Endothelial cell of umbilical vein (primary cell): ENCODE measurements at regions not wholly inside any gene's neighbourhood (a gene's known extent, or its start where the extent isn't known, plus 50 kb on each side); places are given as distances from the start of the nearest gene placed in this dataset.

Experiments
- BruUV-seq: library from RNA; stranded (reverse); fragments of 400-500 nt; replicated peaks from 2 replicates; lab custom pipeline; 2021; lab: Mats Ljungman, UMichigan
- CTCF ChIA-PET: fragments of 300-600, 350-600 bp; sonication (Branson Sonifier 250); formaldehyde crosslinking; loops from one replicate; lab custom pipeline; 2021; ENCODE audit warnings: antibody characterized with exemption, inconsistent platforms; lab: Charles Lee
- POLR2A ChIA-PET: fragments of 300-600, 350-600 bp; sonication (Branson Sonifier 250); formaldehyde crosslinking; loops from one replicate; lab custom pipeline; 2021; ENCODE audit warnings: antibody characterized with exemption, inconsistent platforms; lab: Charles Lee
- DNase-seq: peaks from one replicate; pipeline ENCODE4 v3.0.0-alpha.2; 2011; ENCODE audit warnings: low read depth, low spot score
- FAIRE-seq: peaks from 2 replicates; lab custom pipeline; 2011; peaks lifted over from hg19 to GRCh38; lab: Jason Lieb, UNC
- H2AFZ ChIP-seq: 2 replicates; pipeline ENCODE4 v1.6.0; 2012; ENCODE audit warnings: low read depth, low read length, control low read depth, inconsistent platforms
- H3K27ac ChIP-seq: 2 replicates; pipeline ENCODE4 v1.5.1; 2011; ENCODE audit warnings: low read depth, mild to moderate bottlenecking, control low read depth, low read length, moderate library complexity; ENCODE audit not compliant: insufficient read depth
- H3K27me3 ChIP-seq, 2 experiments: 2 replicates each; pipeline versions ENCODE4 v1.6.0 to v1.6.1; 2011; ENCODE audit warnings: low read length in 2 of 2, mixed read lengths in 1 of 2; ENCODE audit not compliant: control insufficient read depth in 2 of 2, insufficient read depth in 2 of 2
- H3K36me3 ChIP-seq, 2 experiments: 2 replicates in 1 of 2; 3 replicates in 1 of 2; pipeline ENCODE4 v1.5.1; 2011; ENCODE audit warnings: low read length in 2 of 2, mild to moderate bottlenecking in 1 of 2, moderate library complexity in 1 of 2; ENCODE audit not compliant: control insufficient read depth in 2 of 2, insufficient read depth in 2 of 2; ENCODE audit errors: extremely low read depth in 1 of 2
- H3K4me1 ChIP-seq: 3 replicates; pipeline ENCODE4 v1.5.1; 2011; ENCODE audit warnings: mild to moderate bottlenecking, low read length; ENCODE audit not compliant: control insufficient read depth, insufficient read depth; ENCODE audit errors: extremely low read depth
- H3K4me2 ChIP-seq: 2 replicates; pipeline ENCODE4 v1.6.1; 2011; ENCODE audit warnings: low read length, control low read depth, mixed read lengths; ENCODE audit not compliant: insufficient read depth
- H3K4me3 ChIP-seq, 3 experiments: fragments of 200-600 bp in 1 of 3; sonication (generic), shearing (Covaris generic) in 1 of 3; replicated peaks in 1 of 3; 2 replicates each; pipeline ENCODE4 v1.5.1; 2011 to 2016; ENCODE audit warnings: control low read depth in 3 of 3, low read length in 3 of 3, mild to moderate bottlenecking in 2 of 3, inconsistent platforms in 1 of 3, low read depth in 1 of 3, moderate library complexity in 1 of 3; ENCODE audit not compliant: insufficient read depth in 1 of 3
- H3K79me2 ChIP-seq: 2 replicates; pipeline ENCODE4 v1.6.0; 2012; ENCODE audit warnings: low read length, inconsistent platforms; ENCODE audit not compliant: control insufficient read depth, insufficient read depth
- H3K9ac ChIP-seq: replicated peaks from 2 replicates; pipeline ENCODE3; 2011; ENCODE audit warnings: low read length, control low read depth; ENCODE audit not compliant: insufficient read depth; ENCODE audit errors: extremely low read depth
- H3K9me1 ChIP-seq: replicated peaks from 3 replicates; pipeline ENCODE4 v1.6.0; 2011; ENCODE audit warnings: mild to moderate bottlenecking, low read length; ENCODE audit not compliant: control insufficient read depth, insufficient read depth; ENCODE audit errors: extremely low read depth
- H3K9me3 ChIP-seq: replicated peaks from 2 replicates; pipeline ENCODE4 v1.5.1; 2012; ENCODE audit warnings: low read length, inconsistent platforms; ENCODE audit not compliant: control insufficient read depth, insufficient read depth
- H4K20me1 ChIP-seq: replicated peaks from 2 replicates; pipeline ENCODE3; 2011; ENCODE audit warnings: mild to moderate bottlenecking, low read length; ENCODE audit not compliant: control insufficient read depth, insufficient read depth; ENCODE audit errors: extremely low read depth
- EZH2 ChIP-seq: IDR thresholded peaks from 2 replicates; pipeline ENCODE4 v1.6.1; 2012; ENCODE audit warnings: borderline replicate concordance, low read depth, mild to moderate bottlenecking, moderate library complexity, low read length, inconsistent platforms; ENCODE audit not compliant: severe bottlenecking
- FOS ChIP-seq: IDR thresholded peaks from 2 replicates; pipeline ENCODE4 v1.6.1; 2011; ENCODE audit warnings: mild to moderate bottlenecking, low read length, moderate library complexity, borderline replicate concordance; ENCODE audit not compliant: insufficient read depth
- GATA2 ChIP-seq: IDR thresholded peaks from 2 replicates; pipeline ENCODE4 v1.7.0; 2011; ENCODE audit warnings: low read depth, mild to moderate bottlenecking, moderate library complexity, mixed read lengths, low read length; ENCODE audit not compliant: insufficient read length, insufficient read depth
- JUN ChIP-seq: IDR thresholded peaks from 2 replicates; pipeline ENCODE4 v1.6.1; 2011; ENCODE audit warnings: borderline replicate concordance, low read depth; ENCODE audit not compliant: insufficient read length, insufficient read depth
- MYC ChIP-seq: IDR thresholded peaks from one replicate; pipeline ENCODE4 v1.6.1; 2011; ENCODE audit warnings: mild to moderate bottlenecking, low read depth, low read length
- POLR2A ChIP-seq: IDR thresholded peaks from 2 replicates; pipeline ENCODE4 v1.6.1; 2012; ENCODE audit warnings: low read depth, mild to moderate bottlenecking, control low read depth, low read length
- POLR2AphosphoS5 ChIP-seq: IDR thresholded peaks from 2 replicates; pipeline ENCODE4 v1.6.1; 2012; ENCODE audit warnings: low read depth, mild to moderate bottlenecking, control low read depth, low read length, moderate library complexity; ENCODE audit not compliant: insufficient read depth
- dilution Hi-C: fragments of 300-500 bp; cut with MboI; formaldehyde crosslinking; loops from one replicate; pipeline ENCODE4 v1.15.0; 2019; ENCODE audit warnings: low sequenced_read_pairs; ENCODE audit not compliant: extremely low pct_ligation_motif_present
- intact Hi-C: fragments of 100-400 bp; cut with micrococcal nuclease; formaldehyde crosslinking; loops from one replicate; pipeline ENCODE4 v1.10.0; 2022
- TF ChIP-seq, protein P1 (sequence below): IDR thresholded peaks from 2 replicates; pipeline ENCODE4 v1.6.1; 2011; ENCODE audit not compliant: insufficient read depth, insufficient read length
- TF ChIP-seq, protein P2 (sequence below), 2 donors: IDR thresholded peaks; 1 replicate in 1 of 2; 2 replicates in 1 of 2; pipeline ENCODE4 v1.5.1; 2011; ENCODE audit warnings: low read length in 2 of 2, mild to moderate bottlenecking in 2 of 2, moderate library complexity in 2 of 2, control low read depth in 1 of 2, inconsistent platforms in 1 of 2, low read depth in 1 of 2; ENCODE audit not compliant: insufficient read depth in 1 of 2; ENCODE audit errors: extremely low read depth in 1 of 2

DNA sequence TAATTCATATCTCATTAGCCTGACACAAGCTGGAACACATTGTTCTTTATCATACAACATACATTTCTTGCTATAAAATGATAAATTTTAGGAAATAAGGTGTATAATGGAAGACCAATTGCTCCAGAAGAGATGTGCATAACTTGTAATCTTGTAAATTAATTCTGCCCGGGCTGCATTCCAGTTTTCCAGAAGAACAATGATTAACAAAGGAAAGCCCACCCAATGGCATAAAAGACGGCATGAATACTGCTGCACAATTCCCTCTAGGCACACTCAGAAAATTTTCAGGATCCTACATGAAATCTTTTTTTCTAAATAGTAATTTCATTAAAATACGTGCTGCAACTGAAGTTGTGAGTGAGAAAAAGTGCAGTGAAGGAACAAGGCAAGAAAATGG lies 137.4 kb upstream of the KRR1 start:
- no peak for DNase-seq
- dilution Hi-C loops (no loop called here), intact Hi-C loops (no loop called here)
- H3K9me3 ChIP-seq = no peaks in the 10 kb centered on the region
- FAIRE-seq = no peak
- no peaks in the 10 kb centered on the region for H3K36me3 ChIP-seq
- H3K27me3 ChIP-seq = no peaks in the 10 kb centered on the region
- H3K4me3 ChIP-seq = no peak overlapping the region
- no peaks in the 10 kb centered on the region for H4K20me1 ChIP-seq
- no TSS peak for BruUV-seq
- no peak overlapping the region for H3K4me2 ChIP-seq
- no peaks in the 10 kb centered on the region for H3K79me2 ChIP-seq
- H3K4me1 ChIP-seq = no peaks in the 10 kb centered on the region
- POLR2A ChIA-PET = no interaction called here
- TF ChIP-seq, protein P1, sequence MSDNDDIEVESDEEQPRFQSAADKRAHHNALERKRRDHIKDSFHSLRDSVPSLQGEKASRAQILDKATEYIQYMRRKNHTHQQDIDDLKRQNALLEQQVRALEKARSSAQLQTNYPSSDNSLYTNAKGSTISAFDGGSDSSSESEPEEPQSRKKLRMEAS = no peak
- no peak for TF ChIP-seq MYC
- TF ChIP-seq JUN = no peak
- TF ChIP-seq POLR2A = no peak
- TF ChIP-seq EZH2 = no peak
- TF ChIP-seq POLR2AphosphoS5 = no peak
- TF ChIP-seq FOS = no peak
- no peak for TF ChIP-seq GATA2
- TF ChIP-seq, protein P2, sequence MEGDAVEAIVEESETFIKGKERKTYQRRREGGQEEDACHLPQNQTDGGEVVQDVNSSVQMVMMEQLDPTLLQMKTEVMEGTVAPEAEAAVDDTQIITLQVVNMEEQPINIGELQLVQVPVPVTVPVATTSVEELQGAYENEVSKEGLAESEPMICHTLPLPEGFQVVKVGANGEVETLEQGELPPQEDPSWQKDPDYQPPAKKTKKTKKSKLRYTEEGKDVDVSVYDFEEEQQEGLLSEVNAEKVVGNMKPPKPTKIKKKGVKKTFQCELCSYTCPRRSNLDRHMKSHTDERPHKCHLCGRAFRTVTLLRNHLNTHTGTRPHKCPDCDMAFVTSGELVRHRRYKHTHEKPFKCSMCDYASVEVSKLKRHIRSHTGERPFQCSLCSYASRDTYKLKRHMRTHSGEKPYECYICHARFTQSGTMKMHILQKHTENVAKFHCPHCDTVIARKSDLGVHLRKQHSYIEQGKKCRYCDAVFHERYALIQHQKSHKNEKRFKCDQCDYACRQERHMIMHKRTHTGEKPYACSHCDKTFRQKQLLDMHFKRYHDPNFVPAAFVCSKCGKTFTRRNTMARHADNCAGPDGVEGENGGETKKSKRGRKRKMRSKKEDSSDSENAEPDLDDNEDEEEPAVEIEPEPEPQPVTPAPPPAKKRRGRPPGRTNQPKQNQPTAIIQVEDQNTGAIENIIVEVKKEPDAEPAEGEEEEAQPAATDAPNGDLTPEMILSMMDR (IDR thresholded peaks at IDR 0.05; ENCODE audit: extremely low read depth in 1 of 2, insufficient read depth in 1 of 2, low read depth in 1 of 2, low read length in 2 of 2) = no peak
- CTCF ChIA-PET = interaction anchor here (1.0 kb wide), 1 partner anchor 10 kb away, joined by 3 read pairs; no protein-coding TSS in a partner anchor
- no peaks in the 10 kb centered on the region for H3K9me1 ChIP-seq
- no peak overlapping the region for H3K27ac ChIP-seq
- H3K9ac ChIP-seq = no peak overlapping the region
- no peak overlapping the region for H2AFZ ChIP-seq
